WTC11 (cell line): ENCODE measurements at regions not wholly inside any gene's neighbourhood (a gene's known extent, or its start where the extent isn't known, plus 50 kb on each side); places are given as distances from the start of the nearest gene placed in this dataset.

Source experiments
- ATAC-seq: fragments of 200-7000 bp; cut with Tn5 transposase; 2 replicates; pipeline ENCODE4 v1.10.0; 2021; ENCODE audit warnings: mild to moderate bottlenecking, moderate library complexity
- CTCF ChIA-PET: fragments of 300-600 bp; sonication (Branson Sonifier 250); formaldehyde crosslinking; loops from one replicate; lab custom pipeline; 2021; ENCODE audit warnings: antibody characterized with exemption; lab: Charles Lee
- POLR2A ChIA-PET: fragments of 350-600 bp; sonication (Branson Sonifier 250); formaldehyde crosslinking; loops from one replicate; lab custom pipeline; 2021; ENCODE audit warnings: antibody characterized with exemption; lab: Charles Lee
- DNase-seq: peaks from one replicate; pipeline ENCODE4 v3.0.0; 2021; ENCODE audit warnings: low spot score
- H3K27ac Mint-ChIP-seq: 2 replicates; pipeline ENCODE4 v1.8.0; 2021; ENCODE audit warnings: mixed read lengths
- H3K27me3 Mint-ChIP-seq: 2 replicates; pipeline ENCODE4 v1.8.0; 2021; ENCODE audit warnings: low read depth, mild to moderate bottlenecking, moderate library complexity, mixed read lengths
- H3K36me3 Mint-ChIP-seq: 2 replicates; pipeline ENCODE4 v1.8.0; 2021; ENCODE audit warnings: mixed read lengths
- H3K4me1 Mint-ChIP-seq: 2 replicates; pipeline ENCODE4 v1.8.0; 2022; ENCODE audit warnings: mixed read lengths
- H3K4me3 Mint-ChIP-seq: 2 replicates; pipeline ENCODE4 v1.8.0; 2021; ENCODE audit warnings: mild to moderate bottlenecking, moderate library complexity, mixed read lengths
- H3K9me3 Mint-ChIP-seq: 2 replicates; pipeline ENCODE4 v1.8.0; 2021; ENCODE audit warnings: mixed read lengths
- EMX1 ChIP-seq: fragments of 250-450 bp; sonication (Bioruptor Pico); IDR thresholded peaks from 2 replicates; pipeline ENCODE4 v1.8.0; 2021; ENCODE audit warnings: mild to moderate bottlenecking
- FOXP1 ChIP-seq: sonication (generic); formaldehyde crosslinking; IDR thresholded peaks from 2 replicates; pipeline ENCODE4 v1.8.0; 2022; ENCODE audit warnings: missing genetic modification reagents, mild to moderate bottlenecking, moderate library complexity, borderline replicate concordance
- HMGA2 ChIP-seq: fragments of 250-450 bp; sonication (Bioruptor Pico); IDR thresholded peaks from 2 replicates; pipeline ENCODE4 v1.4.0; 2021; ENCODE audit warnings: mild to moderate bottlenecking, moderate library complexity
- JUN ChIP-seq: sonication (generic); formaldehyde crosslinking; IDR thresholded peaks from 2 replicates; pipeline ENCODE4 v1.8.0; 2023; ENCODE audit warnings: mild to moderate bottlenecking, missing genetic modification reagents
- KAT7 ChIP-seq: sonication (generic); formaldehyde crosslinking; IDR thresholded peaks from 2 replicates; pipeline ENCODE4 v1.8.1; 2023; ENCODE audit warnings: missing genetic modification reagents, mild to moderate bottlenecking, borderline replicate concordance
- RORB ChIP-seq: fragments of 250-450 bp; sonication (Bioruptor Pico); IDR thresholded peaks from 2 replicates; pipeline ENCODE4 v1.9.0; 2021; ENCODE audit warnings: mild to moderate bottlenecking
- TEAD4 ChIP-seq: sonication (generic); formaldehyde crosslinking; IDR thresholded peaks from 2 replicates; pipeline ENCODE4 v1.8.0; 2022; ENCODE audit warnings: mild to moderate bottlenecking, missing genetic modification reagents
- ZBTB21 ChIP-seq: sonication (generic); formaldehyde crosslinking; IDR thresholded peaks from 2 replicates; pipeline ENCODE4 v1.8.1; 2023; ENCODE audit warnings: mild to moderate bottlenecking, missing genetic modification reagents, borderline replicate concordance
- ZNF219 ChIP-seq: sonication (generic); formaldehyde crosslinking; IDR thresholded peaks from 2 replicates; pipeline ENCODE4 v1.8.0; 2023; ENCODE audit warnings: missing genetic modification reagents, mild to moderate bottlenecking, borderline replicate concordance
- ZNF396 ChIP-seq: fragments of 250-450 bp; sonication (Bioruptor Pico); IDR thresholded peaks from 2 replicates; pipeline ENCODE4 v1.8.0; 2021; ENCODE audit warnings: mild to moderate bottlenecking, moderate library complexity, borderline replicate concordance
- ZNF671 ChIP-seq: fragments of 250-450 bp; sonication (Bioruptor Pico); IDR thresholded peaks from 2 replicates; pipeline ENCODE4 v1.8.0; 2021; ENCODE audit warnings: mild to moderate bottlenecking
- TF ChIP-seq, protein P1 (sequence below): fragments of 200-600 bp; IDR thresholded peaks from 2 replicates; pipeline ENCODE4 v1.8.0; 2022; ENCODE audit warnings: antibody characterized with exemption
- TF ChIP-seq, protein P2 (sequence below): sonication (generic); formaldehyde crosslinking; IDR thresholded peaks from 2 replicates; pipeline ENCODE4 v1.8.1; 2023; ENCODE audit warnings: mild to moderate bottlenecking, missing genetic modification reagents, moderate library complexity
- TF ChIP-seq, protein P3 (sequence below): sonication (generic); formaldehyde crosslinking; IDR thresholded peaks from 2 replicates; pipeline ENCODE4 v1.8.1; 2022; ENCODE audit warnings: low read depth, missing genetic modification reagents, borderline replicate concordance
- TF ChIP-seq, protein P4 (sequence below): sonication (generic); formaldehyde crosslinking; IDR thresholded peaks from 2 replicates; pipeline ENCODE4 v1.8.0; 2022; ENCODE audit warnings: missing genetic modification reagents
- TF ChIP-seq, protein P5 (sequence below): fragments of 250-450 bp; sonication (Bioruptor Pico); IDR thresholded peaks from 2 replicates; pipeline ENCODE4 v2.1.2; 2022; ENCODE audit warnings: mild to moderate bottlenecking, moderate library complexity
- TF ChIP-seq, protein P6 (sequence below): sonication (generic); formaldehyde crosslinking; IDR thresholded peaks from 2 replicates; pipeline ENCODE4 v1.8.1; 2023; ENCODE audit warnings: mild to moderate bottlenecking, missing genetic modification reagents
- TF ChIP-seq, protein P7 (sequence below): fragments of 250-450 bp; sonication (Bioruptor Pico); IDR thresholded peaks from 2 replicates; pipeline ENCODE4 v1.9.0; 2021; ENCODE audit warnings: moderate library complexity, mild to moderate bottlenecking, inconsistent platforms, borderline replicate concordance

DNA sequence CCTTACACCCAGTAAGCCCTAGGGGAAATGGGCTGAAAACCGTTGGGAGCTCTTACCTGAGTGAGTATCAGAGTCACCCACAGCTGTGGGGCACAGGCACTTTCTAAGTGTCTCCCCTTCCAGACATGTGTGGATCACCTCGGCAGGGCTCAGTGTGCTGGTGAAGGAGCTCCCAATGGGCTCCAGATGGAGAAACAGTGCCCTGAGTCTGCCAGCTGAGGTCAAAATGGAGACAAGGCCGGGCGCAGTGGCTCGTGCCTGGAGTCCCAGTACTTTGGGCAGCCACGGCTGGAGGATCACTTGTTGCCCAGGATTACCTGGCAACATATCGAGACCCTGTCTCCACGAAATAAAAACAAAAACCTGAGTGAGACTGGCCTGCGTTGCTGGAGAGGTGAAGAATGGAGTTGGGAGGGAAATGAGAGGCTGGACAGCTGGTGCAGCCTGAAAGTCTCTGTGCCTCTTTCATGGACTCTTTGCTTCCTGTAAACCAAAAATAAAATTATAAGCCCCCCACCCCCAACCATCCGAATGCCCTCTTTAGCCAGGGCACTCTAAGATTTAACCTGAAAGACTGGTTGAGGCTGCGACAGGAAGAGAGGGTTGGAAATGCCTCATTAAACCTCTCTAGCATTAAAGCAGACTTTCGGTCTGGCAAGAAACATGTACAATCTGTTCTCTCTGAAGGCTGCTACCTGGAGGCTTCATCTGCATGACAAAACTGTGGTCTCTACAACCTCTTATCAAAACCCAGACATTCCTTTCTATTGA, 111.8 kb downstream of the SNX19 start:
- no peak for DNase-seq
- ChIA-PET POLR2A (no interaction called here), CTCF (interaction anchor here (1.0 to 1.2 kb wide), 2 partner anchors 354 to 370 kb away, joined by 3 to 4 read pairs; no protein-coding TSS in a partner anchor)
- H3K4me3 Mint-ChIP-seq, result no peak overlapping the region
- H3K36me3 Mint-ChIP-seq, result no peaks in the 10 kb centered on the region
- H3K4me1 Mint-ChIP-seq, result peaks cover 51% of the 10 kb centered on the region
- H3K27me3 Mint-ChIP-seq, result no peaks in the 10 kb centered on the region
- no peak for ATAC-seq
- H3K27ac Mint-ChIP-seq, result peak overlapping the region; percentile 76; the same call in 1 of the 2 replicates
- TF ChIP-seq, protein P1, sequence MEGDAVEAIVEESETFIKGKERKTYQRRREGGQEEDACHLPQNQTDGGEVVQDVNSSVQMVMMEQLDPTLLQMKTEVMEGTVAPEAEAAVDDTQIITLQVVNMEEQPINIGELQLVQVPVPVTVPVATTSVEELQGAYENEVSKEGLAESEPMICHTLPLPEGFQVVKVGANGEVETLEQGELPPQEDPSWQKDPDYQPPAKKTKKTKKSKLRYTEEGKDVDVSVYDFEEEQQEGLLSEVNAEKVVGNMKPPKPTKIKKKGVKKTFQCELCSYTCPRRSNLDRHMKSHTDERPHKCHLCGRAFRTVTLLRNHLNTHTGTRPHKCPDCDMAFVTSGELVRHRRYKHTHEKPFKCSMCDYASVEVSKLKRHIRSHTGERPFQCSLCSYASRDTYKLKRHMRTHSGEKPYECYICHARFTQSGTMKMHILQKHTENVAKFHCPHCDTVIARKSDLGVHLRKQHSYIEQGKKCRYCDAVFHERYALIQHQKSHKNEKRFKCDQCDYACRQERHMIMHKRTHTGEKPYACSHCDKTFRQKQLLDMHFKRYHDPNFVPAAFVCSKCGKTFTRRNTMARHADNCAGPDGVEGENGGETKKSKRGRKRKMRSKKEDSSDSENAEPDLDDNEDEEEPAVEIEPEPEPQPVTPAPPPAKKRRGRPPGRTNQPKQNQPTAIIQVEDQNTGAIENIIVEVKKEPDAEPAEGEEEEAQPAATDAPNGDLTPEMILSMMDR, result no peak
- TF ChIP-seq, protein P2, sequence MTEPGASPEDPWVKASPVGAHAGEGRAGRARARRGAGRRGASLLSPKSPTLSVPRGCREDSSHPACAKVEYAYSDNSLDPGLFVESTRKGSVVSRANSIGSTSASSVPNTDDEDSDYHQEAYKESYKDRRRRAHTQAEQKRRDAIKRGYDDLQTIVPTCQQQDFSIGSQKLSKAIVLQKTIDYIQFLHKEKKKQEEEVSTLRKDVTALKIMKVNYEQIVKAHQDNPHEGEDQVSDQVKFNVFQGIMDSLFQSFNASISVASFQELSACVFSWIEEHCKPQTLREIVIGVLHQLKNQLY (CRISPR knock-in tag), result no peak
- no peak for TF ChIP-seq ZBTB21 (CRISPR knock-in tag)
- no peak for TF ChIP-seq JUN
- TF ChIP-seq, protein P3, sequence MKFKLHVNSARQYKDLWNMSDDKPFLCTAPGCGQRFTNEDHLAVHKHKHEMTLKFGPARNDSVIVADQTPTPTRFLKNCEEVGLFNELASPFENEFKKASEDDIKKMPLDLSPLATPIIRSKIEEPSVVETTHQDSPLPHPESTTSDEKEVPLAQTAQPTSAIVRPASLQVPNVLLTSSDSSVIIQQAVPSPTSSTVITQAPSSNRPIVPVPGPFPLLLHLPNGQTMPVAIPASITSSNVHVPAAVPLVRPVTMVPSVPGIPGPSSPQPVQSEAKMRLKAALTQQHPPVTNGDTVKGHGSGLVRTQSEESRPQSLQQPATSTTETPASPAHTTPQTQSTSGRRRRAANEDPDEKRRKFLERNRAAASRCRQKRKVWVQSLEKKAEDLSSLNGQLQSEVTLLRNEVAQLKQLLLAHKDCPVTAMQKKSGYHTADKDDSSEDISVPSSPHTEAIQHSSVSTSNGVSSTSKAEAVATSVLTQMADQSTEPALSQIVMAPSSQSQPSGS (CRISPR knock-in tag), result no peak
- TF ChIP-seq, protein P4, sequence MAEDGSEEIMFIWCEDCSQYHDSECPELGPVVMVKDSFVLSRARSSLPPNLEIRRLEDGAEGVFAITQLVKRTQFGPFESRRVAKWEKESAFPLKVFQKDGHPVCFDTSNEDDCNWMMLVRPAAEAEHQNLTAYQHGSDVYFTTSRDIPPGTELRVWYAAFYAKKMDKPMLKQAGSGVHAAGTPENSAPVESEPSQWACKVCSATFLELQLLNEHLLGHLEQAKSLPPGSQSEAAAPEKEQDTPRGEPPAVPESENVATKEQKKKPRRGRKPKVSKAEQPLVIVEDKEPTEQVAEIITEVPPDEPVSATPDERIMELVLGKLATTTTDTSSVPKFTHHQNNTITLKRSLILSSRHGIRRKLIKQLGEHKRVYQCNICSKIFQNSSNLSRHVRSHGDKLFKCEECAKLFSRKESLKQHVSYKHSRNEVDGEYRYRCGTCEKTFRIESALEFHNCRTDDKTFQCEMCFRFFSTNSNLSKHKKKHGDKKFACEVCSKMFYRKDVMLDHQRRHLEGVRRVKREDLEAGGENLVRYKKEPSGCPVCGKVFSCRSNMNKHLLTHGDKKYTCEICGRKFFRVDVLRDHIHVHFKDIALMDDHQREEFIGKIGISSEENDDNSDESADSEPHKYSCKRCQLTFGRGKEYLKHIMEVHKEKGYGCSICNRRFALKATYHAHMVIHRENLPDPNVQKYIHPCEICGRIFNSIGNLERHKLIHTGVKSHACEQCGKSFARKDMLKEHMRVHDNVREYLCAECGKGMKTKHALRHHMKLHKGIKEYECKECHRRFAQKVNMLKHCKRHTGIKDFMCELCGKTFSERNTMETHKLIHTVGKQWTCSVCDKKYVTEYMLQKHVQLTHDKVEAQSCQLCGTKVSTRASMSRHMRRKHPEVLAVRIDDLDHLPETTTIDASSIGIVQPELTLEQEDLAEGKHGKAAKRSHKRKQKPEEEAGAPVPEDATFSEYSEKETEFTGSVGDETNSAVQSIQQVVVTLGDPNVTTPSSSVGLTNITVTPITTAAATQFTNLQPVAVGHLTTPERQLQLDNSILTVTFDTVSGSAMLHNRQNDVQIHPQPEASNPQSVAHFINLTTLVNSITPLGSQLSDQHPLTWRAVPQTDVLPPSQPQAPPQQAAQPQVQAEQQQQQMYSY, result no peak
- TF ChIP-seq FOXP1, result no peak
- TF ChIP-seq, protein P5, sequence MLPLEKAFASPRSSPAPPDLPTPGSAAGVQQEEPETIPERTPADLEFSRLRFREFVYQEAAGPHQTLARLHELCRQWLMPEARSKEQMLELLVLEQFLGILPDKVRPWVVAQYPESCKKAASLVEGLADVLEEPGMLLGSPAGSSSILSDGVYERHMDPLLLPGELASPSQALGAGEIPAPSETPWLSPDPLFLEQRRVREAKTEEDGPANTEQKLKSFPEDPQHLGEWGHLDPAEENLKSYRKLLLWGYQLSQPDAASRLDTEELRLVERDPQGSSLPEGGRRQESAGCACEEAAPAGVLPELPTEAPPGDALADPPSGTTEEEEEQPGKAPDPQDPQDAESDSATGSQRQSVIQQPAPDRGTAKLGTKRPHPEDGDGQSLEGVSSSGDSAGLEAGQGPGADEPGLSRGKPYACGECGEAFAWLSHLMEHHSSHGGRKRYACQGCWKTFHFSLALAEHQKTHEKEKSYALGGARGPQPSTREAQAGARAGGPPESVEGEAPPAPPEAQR (CRISPR knock-in tag), result no peak
- no peak for TF ChIP-seq ZNF671 (CRISPR knock-in tag)
- no peak for TF ChIP-seq RORB (CRISPR knock-in tag)
- TF ChIP-seq ZNF396, result no peak
- no peak for TF ChIP-seq KAT7 (CRISPR knock-in tag)
- TF ChIP-seq, protein P6, sequence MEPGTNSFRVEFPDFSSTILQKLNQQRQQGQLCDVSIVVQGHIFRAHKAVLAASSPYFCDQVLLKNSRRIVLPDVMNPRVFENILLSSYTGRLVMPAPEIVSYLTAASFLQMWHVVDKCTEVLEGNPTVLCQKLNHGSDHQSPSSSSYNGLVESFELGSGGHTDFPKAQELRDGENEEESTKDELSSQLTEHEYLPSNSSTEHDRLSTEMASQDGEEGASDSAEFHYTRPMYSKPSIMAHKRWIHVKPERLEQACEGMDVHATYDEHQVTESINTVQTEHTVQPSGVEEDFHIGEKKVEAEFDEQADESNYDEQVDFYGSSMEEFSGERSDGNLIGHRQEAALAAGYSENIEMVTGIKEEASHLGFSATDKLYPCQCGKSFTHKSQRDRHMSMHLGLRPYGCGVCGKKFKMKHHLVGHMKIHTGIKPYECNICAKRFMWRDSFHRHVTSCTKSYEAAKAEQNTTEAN (CRISPR knock-in tag), result no peak
- TF ChIP-seq EMX1 (CRISPR knock-in tag), result no peak
- TF ChIP-seq ZNF219 (CRISPR knock-in tag), result no peak
- TF ChIP-seq TEAD4, result no peak
- TF ChIP-seq HMGA2, result no peak
- TF ChIP-seq, protein P7, sequence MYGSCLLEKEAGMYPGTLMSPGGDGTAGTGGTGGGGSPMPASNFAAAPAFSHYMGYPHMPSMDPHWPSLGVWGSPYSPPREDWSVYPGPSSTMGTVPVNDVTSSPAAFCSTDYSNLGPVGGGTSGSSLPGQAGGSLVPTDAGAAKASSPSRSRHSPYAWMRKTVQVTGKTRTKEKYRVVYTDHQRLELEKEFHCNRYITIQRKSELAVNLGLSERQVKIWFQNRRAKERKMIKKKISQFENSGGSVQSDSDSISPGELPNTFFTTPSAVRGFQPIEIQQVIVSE, result no peak
- H3K9me3 Mint-ChIP-seq, result peaks cover 12% of the 10 kb centered on the region
